ENCODE measurements at regions not wholly inside any gene's neighbourhood (a gene's known extent, or its start where the extent isn't known, plus 50 kb on each side); places are given as distances from the start of the nearest gene placed in this dataset.

- no peak overlapping the region for H3K27ac Mint-ChIP-seq
- ChIA-PET CTCF (no interaction called here), POLR2A (no interaction called here)
- no peaks in the 10 kb centered on the region for H3K36me3 Mint-ChIP-seq
- DNase-seq (ENCODE audit: low spot score) (no peak), ATAC-seq (no peak)
- no peak for TF ChIP-seq ZNF317 (CRISPR knock-in tag; IDR thresholded peaks at IDR 0.05; ENCODE audit: borderline replicate concordance, low read depth)
- TF ChIP-seq RELA (CRISPR knock-in tag; IDR thresholded peaks at IDR 0.05; ENCODE audit: borderline replicate concordance): no peak
- no peak overlapping the region for H3K4me3 Mint-ChIP-seq
- no peaks in the 10 kb centered on the region for H3K4me1 Mint-ChIP-seq
- no peaks in the 10 kb centered on the region for H3K27me3 Mint-ChIP-seq (ENCODE audit: low read depth)
- no peaks in the 10 kb centered on the region for H3K9me3 Mint-ChIP-seq
These were observed 105.6 kb upstream of the SMIM31 start for GRCh38 chr4:164648151-164648848.

DNA sequence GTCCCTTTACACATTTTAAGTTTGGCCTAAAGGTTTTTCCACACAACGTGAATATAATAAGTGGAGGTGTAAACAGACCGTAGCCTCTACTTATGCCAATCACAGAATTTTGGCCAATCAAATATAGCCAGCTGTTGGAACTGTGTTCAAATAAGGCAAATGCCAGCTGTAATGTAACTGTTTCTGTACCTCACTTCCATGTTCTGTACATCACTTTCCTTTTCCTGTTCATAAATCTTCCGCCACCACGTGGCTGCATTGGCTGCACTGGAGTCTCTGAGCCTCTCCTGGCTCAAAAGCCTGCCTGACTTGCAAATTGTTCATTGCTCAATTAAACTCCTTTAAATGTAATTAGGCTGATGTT is 105.1 kb upstream of the SMIM31 start:
- no peak for DNase-seq (ENCODE audit: low spot score)
- Mint-ChIP-seq H3K9me3 (no peaks in the 10 kb centered on the region), H3K27ac (no peak overlapping the region), H3K27me3 (ENCODE audit: low read depth) (no peaks in the 10 kb centered on the region), H3K4me3 (no peak overlapping the region), H3K4me1 (no peaks in the 10 kb centered on the region), H3K36me3 (no peaks in the 10 kb centered on the region)
- ChIA-PET CTCF (no interaction called here), POLR2A (no interaction called here)
- ATAC-seq: no peak
- no peak for TF ChIP-seq AFF4 (CRISPR knock-in tag; IDR thresholded peaks at IDR 0.05; ENCODE audit: borderline replicate concordance)
- TF ChIP-seq MXD4 (CRISPR knock-in tag; IDR thresholded peaks at IDR 0.05; ENCODE audit: borderline replicate concordance): no peak
- TF ChIP-seq ZNF425 (CRISPR knock-in tag; conservative IDR thresholded peaks at IDR 0.05): no peak
- TF ChIP-seq AR (CRISPR knock-in tag; IDR thresholded peaks at IDR 0.05): no peak
- no peak for TF ChIP-seq FOXP1 (CRISPR knock-in tag; IDR thresholded peaks at IDR 0.05; ENCODE audit: borderline replicate concordance)
- TF ChIP-seq KAT7 (CRISPR knock-in tag; IDR thresholded peaks at IDR 0.05; ENCODE audit: borderline replicate concordance): no peak
- no peak for TF ChIP-seq JUN (CRISPR knock-in tag; IDR thresholded peaks at IDR 0.05)
- TF ChIP-seq ZMAT4 (CRISPR knock-in tag; IDR thresholded peaks at IDR 0.05): no peak
- TF ChIP-seq ZSCAN18 (CRISPR knock-in tag; IDR thresholded peaks at IDR 0.05): no peak
- TF ChIP-seq, protein P1, sequence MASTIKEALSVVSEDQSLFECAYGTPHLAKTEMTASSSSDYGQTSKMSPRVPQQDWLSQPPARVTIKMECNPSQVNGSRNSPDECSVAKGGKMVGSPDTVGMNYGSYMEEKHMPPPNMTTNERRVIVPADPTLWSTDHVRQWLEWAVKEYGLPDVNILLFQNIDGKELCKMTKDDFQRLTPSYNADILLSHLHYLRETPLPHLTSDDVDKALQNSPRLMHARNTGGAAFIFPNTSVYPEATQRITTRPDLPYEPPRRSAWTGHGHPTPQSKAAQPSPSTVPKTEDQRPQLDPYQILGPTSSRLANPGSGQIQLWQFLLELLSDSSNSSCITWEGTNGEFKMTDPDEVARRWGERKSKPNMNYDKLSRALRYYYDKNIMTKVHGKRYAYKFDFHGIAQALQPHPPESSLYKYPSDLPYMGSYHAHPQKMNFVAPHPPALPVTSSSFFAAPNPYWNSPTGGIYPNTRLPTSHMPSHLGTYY (CRISPR knock-in tag; IDR thresholded peaks at IDR 0.05): no peak
- TF ChIP-seq, protein P2, sequence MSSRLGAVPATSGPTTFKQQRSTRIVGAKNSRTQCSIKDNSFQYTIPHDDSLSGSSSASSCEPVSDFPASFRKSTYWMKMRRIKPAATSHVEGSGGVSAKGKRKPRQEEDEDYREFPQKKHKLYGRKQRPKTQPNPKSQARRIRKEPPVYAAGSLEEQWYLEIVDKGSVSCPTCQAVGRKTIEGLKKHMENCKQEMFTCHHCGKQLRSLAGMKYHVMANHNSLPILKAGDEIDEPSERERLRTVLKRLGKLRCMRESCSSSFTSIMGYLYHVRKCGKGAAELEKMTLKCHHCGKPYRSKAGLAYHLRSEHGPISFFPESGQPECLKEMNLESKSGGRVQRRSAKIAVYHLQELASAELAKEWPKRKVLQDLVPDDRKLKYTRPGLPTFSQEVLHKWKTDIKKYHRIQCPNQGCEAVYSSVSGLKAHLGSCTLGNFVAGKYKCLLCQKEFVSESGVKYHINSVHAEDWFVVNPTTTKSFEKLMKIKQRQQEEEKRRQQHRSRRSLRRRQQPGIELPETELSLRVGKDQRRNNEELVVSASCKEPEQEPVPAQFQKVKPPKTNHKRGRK (CRISPR knock-in tag; IDR thresholded peaks at IDR 0.05; ENCODE audit: borderline replicate concordance): no peak
- TF ChIP-seq ZBTB21 (CRISPR knock-in tag; IDR thresholded peaks at IDR 0.05; ENCODE audit: borderline replicate concordance): no peak
- TF ChIP-seq GRHL2 (CRISPR knock-in tag; IDR thresholded peaks at IDR 0.05; ENCODE audit: insufficient replicate concordance, severe bottlenecking): no peak
- TF ChIP-seq, protein P3, sequence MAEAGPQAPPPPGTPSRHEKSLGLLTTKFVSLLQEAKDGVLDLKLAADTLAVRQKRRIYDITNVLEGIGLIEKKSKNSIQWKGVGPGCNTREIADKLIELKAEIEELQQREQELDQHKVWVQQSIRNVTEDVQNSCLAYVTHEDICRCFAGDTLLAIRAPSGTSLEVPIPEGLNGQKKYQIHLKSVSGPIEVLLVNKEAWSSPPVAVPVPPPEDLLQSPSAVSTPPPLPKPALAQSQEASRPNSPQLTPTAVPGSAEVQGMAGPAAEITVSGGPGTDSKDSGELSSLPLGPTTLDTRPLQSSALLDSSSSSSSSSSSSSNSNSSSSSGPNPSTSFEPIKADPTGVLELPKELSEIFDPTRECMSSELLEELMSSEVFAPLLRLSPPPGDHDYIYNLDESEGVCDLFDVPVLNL (CRISPR knock-in tag; IDR thresholded peaks at IDR 0.05; ENCODE audit: borderline replicate concordance, low read depth): no peak
- TF ChIP-seq FOXK1 (CRISPR knock-in tag; IDR thresholded peaks at IDR 0.05): no peak

Measured in WTC11 (cell line).